Prostate gland (tissue), 2 donors: ENCODE measurements at regions not wholly inside any gene's neighbourhood (a gene's known extent, or its start where the extent isn't known, plus 50 kb on each side); places are given as distances from the start of the nearest gene placed in this dataset.

Experiments
- POLR2A ChIP-seq: fragments of 450-650 bp; IDR thresholded peaks from one replicate; pipeline ENCODE4 v1.6.1; 2016; ENCODE audit warnings: antibody characterized with exemption, mild to moderate bottlenecking
- POLR2AphosphoS5 ChIP-seq: sonication (generic); formaldehyde crosslinking; IDR thresholded peaks from one replicate; pipeline ENCODE4 v1.6.1; 2017; ENCODE audit warnings: antibody characterized with exemption
- TF ChIP-seq, protein P1 (sequence below), 4 experiments: fragments of 200-600 bp in 2 of 4; fragments of 450-650 bp in 2 of 4; sonication (generic) in 2 of 4; IDR thresholded peaks; 1 replicate in 3 of 4; 2 replicates in 1 of 4; pipeline ENCODE4 v1.5.1; 2016 to 2019; ENCODE audit warnings: antibody characterized with exemption in 4 of 4, mild to moderate bottlenecking in 2 of 4, moderate library complexity in 2 of 4

DNA sequence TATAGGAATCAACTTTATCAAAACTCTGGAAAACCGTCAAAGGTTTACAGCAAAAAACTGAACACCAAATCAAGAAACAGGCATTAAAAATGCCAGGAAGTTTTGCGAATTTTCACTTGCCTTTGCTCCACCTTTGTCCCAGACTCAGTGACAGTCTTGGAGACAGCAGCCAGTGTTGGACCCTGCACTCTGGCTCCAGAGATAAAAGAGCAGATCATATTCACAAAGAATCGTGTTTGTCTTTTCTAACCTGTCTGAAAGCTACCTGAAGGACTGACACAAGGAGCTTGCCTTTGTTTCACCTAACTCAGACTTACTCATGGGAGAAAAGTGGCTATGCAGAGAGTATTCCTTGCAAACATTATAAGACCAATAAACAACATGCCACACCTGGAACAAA, 74.0 kb upstream of the TCF12 start:
- TF ChIP-seq, protein P1, sequence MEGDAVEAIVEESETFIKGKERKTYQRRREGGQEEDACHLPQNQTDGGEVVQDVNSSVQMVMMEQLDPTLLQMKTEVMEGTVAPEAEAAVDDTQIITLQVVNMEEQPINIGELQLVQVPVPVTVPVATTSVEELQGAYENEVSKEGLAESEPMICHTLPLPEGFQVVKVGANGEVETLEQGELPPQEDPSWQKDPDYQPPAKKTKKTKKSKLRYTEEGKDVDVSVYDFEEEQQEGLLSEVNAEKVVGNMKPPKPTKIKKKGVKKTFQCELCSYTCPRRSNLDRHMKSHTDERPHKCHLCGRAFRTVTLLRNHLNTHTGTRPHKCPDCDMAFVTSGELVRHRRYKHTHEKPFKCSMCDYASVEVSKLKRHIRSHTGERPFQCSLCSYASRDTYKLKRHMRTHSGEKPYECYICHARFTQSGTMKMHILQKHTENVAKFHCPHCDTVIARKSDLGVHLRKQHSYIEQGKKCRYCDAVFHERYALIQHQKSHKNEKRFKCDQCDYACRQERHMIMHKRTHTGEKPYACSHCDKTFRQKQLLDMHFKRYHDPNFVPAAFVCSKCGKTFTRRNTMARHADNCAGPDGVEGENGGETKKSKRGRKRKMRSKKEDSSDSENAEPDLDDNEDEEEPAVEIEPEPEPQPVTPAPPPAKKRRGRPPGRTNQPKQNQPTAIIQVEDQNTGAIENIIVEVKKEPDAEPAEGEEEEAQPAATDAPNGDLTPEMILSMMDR (IDR thresholded peaks at IDR 0.05): no peak
- no peak for TF ChIP-seq POLR2A
- TF ChIP-seq POLR2AphosphoS5: no peak
